ENCODE measurements at regions not wholly inside any gene's neighbourhood (a gene's known extent, or its start where the extent isn't known, plus 50 kb on each side); places are given as distances from the start of the nearest gene placed in this dataset.
A peak's percentile ranks its signal among the peaks of the same experiment; 100 is the strongest.

DNA sequence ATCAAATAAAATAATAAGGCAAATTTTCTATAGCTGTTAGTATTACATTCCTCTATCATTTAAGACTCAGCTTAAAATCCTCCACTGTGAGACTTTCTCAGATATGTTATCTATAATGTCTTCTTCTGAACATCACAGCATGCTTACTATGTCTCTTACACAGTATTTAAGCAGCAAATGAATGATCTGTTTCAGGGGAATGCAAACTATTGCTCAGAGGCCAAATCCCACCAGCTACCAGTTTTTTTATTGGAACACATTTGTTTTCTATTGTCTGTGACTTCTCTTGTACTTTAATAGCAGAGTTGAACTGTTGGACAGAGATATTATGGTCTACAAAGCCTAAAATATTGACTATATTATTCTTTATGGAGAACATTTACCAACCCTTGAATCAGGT is 59.6 kb downstream of the C3orf38 start:
- no peak overlapping the region for H3K27ac ChIP-seq
- no peak for DNase-seq
- no peaks in the 10 kb centered on the region for H3K36me3 ChIP-seq (replicated peaks in 1 of 2; ENCODE audit: insufficient read depth in 1 of 2, low read depth in 2 of 2)
- intact Hi-C loops (cut with DNase I) = loop anchor here (10.0 kb wide), 1 partner anchor 1975 kb away; no protein-coding TSS in a partner anchor
- no peak overlapping the region for H3K4me3 ChIP-seq
- TF ChIP-seq POLR2A (IDR thresholded peaks at IDR 0.05) = no peak
- TF ChIP-seq, protein P1, sequence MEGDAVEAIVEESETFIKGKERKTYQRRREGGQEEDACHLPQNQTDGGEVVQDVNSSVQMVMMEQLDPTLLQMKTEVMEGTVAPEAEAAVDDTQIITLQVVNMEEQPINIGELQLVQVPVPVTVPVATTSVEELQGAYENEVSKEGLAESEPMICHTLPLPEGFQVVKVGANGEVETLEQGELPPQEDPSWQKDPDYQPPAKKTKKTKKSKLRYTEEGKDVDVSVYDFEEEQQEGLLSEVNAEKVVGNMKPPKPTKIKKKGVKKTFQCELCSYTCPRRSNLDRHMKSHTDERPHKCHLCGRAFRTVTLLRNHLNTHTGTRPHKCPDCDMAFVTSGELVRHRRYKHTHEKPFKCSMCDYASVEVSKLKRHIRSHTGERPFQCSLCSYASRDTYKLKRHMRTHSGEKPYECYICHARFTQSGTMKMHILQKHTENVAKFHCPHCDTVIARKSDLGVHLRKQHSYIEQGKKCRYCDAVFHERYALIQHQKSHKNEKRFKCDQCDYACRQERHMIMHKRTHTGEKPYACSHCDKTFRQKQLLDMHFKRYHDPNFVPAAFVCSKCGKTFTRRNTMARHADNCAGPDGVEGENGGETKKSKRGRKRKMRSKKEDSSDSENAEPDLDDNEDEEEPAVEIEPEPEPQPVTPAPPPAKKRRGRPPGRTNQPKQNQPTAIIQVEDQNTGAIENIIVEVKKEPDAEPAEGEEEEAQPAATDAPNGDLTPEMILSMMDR (IDR thresholded peaks at IDR 0.05) = no peak
- no peaks in the 10 kb centered on the region for H3K27me3 ChIP-seq
- H3K4me1 ChIP-seq = no peaks in the 10 kb centered on the region
- H3K9me3 ChIP-seq = no peaks in the 10 kb centered on the region
- no peak for ATAC-seq

DNA sequence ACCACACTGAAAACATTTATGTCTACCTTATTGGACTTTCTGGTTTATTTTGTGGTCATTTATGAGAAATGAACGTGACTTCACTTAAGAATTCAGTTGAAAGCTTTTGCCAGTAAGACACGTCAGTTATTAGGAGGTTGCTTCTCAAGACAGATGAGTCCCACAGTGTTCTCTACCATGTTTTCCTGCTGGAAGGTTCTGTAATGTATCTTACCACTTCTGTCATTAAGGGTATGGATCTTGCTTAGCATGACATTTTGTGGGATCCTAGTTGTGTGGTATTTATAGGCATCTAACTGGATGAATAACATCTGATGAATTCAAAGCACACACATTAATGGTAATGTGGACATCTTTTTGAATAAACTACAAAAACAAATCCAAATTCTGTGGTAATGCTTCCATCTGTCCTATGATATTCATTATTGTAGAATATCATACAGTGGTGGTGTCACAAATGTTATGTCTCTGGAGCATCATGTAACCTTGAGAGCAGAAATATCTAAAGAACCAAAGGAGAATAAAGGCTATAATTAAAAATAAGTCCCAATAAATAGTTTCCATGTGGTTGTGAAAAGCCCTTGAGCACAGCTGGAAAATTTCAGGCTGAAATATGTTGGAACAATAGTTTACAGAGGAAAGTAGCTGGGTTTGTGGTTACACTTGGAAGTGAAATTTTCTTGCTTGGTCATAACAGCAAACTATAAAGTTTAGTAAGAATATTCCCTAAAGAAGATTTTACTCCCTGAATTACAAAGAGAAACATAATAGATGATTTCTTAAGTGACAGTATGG is 61.5 kb downstream of the C3orf38 start:
- no peaks in the 10 kb centered on the region for H3K36me3 ChIP-seq (replicated peaks in 1 of 2; ENCODE audit: insufficient read depth in 1 of 2, low read depth in 2 of 2)
- intact Hi-C loops (cut with DNase I) = no loop called here
- no peak overlapping the region for H3K4me3 ChIP-seq
- H3K27me3 ChIP-seq = no peaks in the 10 kb centered on the region
- no peak for DNase-seq
- WGBS, 2 donors = 55 to 63% methylated on average over 2 of the region's 2 CpGs
- H3K4me1 ChIP-seq = no peaks in the 10 kb centered on the region
- no peak overlapping the region for H3K27ac ChIP-seq
- no peak for ATAC-seq
- H3K9me3 ChIP-seq = no peaks in the 10 kb centered on the region
- no peak for TF ChIP-seq POLR2A (IDR thresholded peaks at IDR 0.05)
- TF ChIP-seq, protein P1 (IDR thresholded peaks at IDR 0.05) = no peak

DNA sequence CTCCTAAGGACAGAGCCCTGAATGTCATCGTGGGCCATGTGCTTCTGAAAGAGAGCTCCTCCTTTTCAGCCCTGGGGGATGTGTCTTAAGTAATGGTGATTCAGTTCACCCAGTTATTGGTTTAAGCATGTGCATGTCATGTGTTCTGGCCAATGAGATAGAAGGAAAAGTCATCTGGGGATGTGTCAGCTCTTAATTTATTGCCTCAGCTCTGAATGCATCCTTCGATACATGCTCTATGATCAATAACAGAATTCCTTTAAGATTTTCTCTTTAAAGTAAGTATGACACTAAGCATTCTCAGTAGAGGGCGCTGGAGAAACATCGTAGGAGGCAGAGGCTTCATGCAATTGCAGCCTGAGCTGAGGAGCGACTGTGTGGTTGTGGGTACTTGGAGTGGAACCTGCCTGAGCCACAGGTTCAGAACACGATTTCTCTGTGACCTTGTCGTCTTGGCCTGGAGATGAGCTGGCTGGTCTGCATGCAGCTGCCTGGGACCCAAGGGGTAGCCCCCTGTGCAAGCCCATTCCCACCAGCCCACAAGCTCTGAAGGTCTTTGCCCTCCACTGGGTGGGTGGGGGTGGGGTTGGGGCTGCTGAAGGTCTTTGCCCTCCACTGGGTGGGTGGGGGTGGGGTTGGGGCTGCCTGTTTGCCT is 69.5 kb downstream of the C3orf38 start:
- H3K36me3 ChIP-seq (replicated peaks in 1 of 2; ENCODE audit: insufficient read depth in 1 of 2, low read depth in 2 of 2) = no peaks in the 10 kb centered on the region
- no peaks in the 10 kb centered on the region for H3K9me3 ChIP-seq
- H3K4me3 ChIP-seq = no peak overlapping the region
- H3K27me3 ChIP-seq = no peaks in the 10 kb centered on the region
- intact Hi-C loops (cut with DNase I) = no loop called here
- TF ChIP-seq, protein P1 (IDR thresholded peaks at IDR 0.05) = peak in 6 of 7 experiments; percentile 39 to 62 (median 54)
- no peak for TF ChIP-seq POLR2A (IDR thresholded peaks at IDR 0.05)
- DNase-seq = peak; percentile 43 to 67 (median 51)
- WGBS, 2 donors = 5 to 6% methylated on average over 7 of the region's 7 CpGs
- H3K4me1 ChIP-seq = no peaks in the 10 kb centered on the region
- H3K27ac ChIP-seq = no peak overlapping the region
- peak; percentile 66 for ATAC-seq

DNA sequence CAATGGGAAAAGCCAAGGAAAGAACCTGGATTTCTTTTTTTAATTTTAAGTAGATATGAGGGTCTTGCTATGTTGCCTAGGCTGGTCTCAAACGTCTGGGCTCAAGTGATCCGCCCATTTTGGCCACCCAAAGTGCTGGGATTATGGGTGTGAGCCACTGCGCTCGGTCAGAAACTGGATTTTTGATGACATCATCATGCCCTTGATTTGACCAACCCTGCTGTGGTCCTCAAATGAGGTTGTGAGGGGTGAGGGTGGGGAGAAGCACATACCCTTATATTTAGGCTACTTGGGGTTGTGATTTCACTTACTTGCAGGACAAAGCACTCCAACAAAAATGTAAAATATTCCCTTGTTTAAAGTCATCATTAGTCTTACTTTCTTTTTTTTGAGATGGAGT is 70.4 kb downstream of the C3orf38 start:
- DNase-seq (no peak), ATAC-seq (no peak)
- H3K36me3 ChIP-seq (replicated peaks in 1 of 2; ENCODE audit: insufficient read depth in 1 of 2, low read depth in 2 of 2) = no peaks in the 10 kb centered on the region
- H3K4me1 ChIP-seq = no peaks in the 10 kb centered on the region
- H3K4me3 ChIP-seq = no peak overlapping the region
- intact Hi-C loops (cut with DNase I) = loop anchor here (10.0 kb wide), 1 partner anchor 885 kb away; the partner anchor contains the start of gene EPHA3
- TF ChIP-seq, protein P1 (IDR thresholded peaks at IDR 0.05) = no peak
- no peak for TF ChIP-seq POLR2A (IDR thresholded peaks at IDR 0.05)
- H3K27ac ChIP-seq = no peak overlapping the region
- H3K27me3 ChIP-seq = no peaks in the 10 kb centered on the region
- 67 to 80% methylated on average over 4 of the region's 4 CpGs for WGBS, 2 donors
- H3K9me3 ChIP-seq = no peaks in the 10 kb centered on the region
